ENCODE measurements at regions not wholly inside any gene's neighbourhood (a gene's known extent, or its start where the extent isn't known, plus 50 kb on each side); places are given as distances from the start of the nearest gene placed in this dataset.
A peak's percentile ranks its signal among the peaks of the same experiment; 100 is the strongest.

DNA sequence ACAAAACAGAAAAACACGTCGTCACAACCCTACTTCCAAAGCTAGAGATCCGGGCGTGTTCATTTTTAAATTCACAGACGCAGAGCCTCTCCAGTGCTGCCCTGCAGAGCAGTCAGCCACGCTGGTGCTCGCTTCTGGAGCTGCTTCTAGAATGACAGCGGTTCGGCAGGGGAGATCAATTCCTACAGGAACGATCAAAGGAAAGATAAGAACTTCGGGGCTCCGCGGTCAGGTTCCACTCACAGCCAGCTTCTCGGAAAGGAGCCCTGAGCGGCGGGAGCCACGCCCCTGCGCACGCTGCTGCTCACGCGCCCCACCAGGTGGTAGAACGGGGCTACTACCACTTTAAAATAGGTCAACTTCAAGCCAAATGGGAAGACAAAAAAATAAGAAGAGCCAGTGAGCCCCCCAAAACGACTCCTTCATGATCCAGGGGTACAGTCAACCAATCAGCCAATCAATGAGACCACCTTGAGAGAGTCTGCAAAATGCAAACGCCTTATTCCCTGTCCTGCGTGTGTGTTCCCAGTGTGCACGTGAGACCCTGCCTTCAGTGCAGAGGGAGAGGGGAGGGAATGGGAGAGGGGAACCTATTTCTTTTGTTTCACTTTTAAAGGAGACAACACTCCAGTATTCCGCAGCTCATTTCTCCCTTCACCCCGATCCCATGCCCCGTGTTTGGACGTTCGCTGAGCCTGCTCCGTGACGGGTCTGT is 209.7 kb downstream of the RBFOX3 start:
- peak overlapping the region; percentile 76 for H3K4me2 ChIP-seq (ENCODE audit: low read length)
- BruUV-seq (replicated peaks) = no TSS peak
- ATAC-seq = peak; percentile 93
- H3K27ac ChIP-seq (ENCODE audit: low read depth, low read length) = no peak overlapping the region
- TF ChIP-seq RAD21 (IDR thresholded peaks at IDR 0.05; ENCODE audit: low read depth) (peak; percentile 60), ELF1 (IDR thresholded peaks at IDR 0.05; ENCODE audit: borderline replicate concordance, low read depth) (no peak), TCF7L2 (IDR thresholded peaks at IDR 0.05; ENCODE audit: borderline replicate concordance, extremely low read depth, insufficient read depth, insufficient read length) (peak; percentile 49)
- TF ChIP-seq, protein P1, sequence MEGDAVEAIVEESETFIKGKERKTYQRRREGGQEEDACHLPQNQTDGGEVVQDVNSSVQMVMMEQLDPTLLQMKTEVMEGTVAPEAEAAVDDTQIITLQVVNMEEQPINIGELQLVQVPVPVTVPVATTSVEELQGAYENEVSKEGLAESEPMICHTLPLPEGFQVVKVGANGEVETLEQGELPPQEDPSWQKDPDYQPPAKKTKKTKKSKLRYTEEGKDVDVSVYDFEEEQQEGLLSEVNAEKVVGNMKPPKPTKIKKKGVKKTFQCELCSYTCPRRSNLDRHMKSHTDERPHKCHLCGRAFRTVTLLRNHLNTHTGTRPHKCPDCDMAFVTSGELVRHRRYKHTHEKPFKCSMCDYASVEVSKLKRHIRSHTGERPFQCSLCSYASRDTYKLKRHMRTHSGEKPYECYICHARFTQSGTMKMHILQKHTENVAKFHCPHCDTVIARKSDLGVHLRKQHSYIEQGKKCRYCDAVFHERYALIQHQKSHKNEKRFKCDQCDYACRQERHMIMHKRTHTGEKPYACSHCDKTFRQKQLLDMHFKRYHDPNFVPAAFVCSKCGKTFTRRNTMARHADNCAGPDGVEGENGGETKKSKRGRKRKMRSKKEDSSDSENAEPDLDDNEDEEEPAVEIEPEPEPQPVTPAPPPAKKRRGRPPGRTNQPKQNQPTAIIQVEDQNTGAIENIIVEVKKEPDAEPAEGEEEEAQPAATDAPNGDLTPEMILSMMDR (IDR thresholded peaks at IDR 0.05 in 2 of 3, conservative IDR thresholded peaks at IDR 0.05 in 1 of 3; ENCODE audit: borderline replicate concordance in 1 of 3, insufficient read depth in 1 of 3, low read depth in 2 of 3, low read length in 2 of 3) = peak; percentile 75 to 97 (median 97)
- peak overlapping the region; percentile 38 to 43 for H3K4me3 ChIP-seq (replicated peaks in 1 of 2; ENCODE audit: low read depth in 1 of 2, low read length in 2 of 2)
- POLR2A ChIA-PET = no interaction called here
- no peaks in the 10 kb centered on the region for H3K9me2 ChIP-seq (ENCODE audit: insufficient read depth)
- CTCF ChIA-PET = interaction anchor here (0.6 to 8.5 kb wide), 23 partner anchors 9 to 1218 kb away, joined by 3 to 98 read pairs (median 4); partner anchors contain the start of gene ENGASE
- H3K9ac ChIP-seq (ENCODE audit: low read length) = no peak overlapping the region
- no peaks in the 10 kb centered on the region for H3K79me2 ChIP-seq (ENCODE audit: insufficient read depth, low read length)
- DNase-seq (ENCODE audit: low read depth, low spot score) = peak; percentile 44
- intact Hi-C loops (cut with micrococcal nuclease) = loop anchor here (2.0 to 10.0 kb wide), 2 partner anchors 214 to 308 kb away; partner anchors contain the start of gene RBFOX3
- peaks cover 4 to 10% of the 10 kb centered on the region in 2 experiments; a peak in 2 of 4 replicates for H3K4me1 ChIP-seq (ENCODE audit: control insufficient read depth in 1 of 2, insufficient read depth in 2 of 2, low read length in 2 of 2)
- H4K20me1 ChIP-seq (ENCODE audit: insufficient read depth) = no peaks in the 10 kb centered on the region
- peaks cover 23% of the 10 kb centered on the region for H3K27me3 ChIP-seq (ENCODE audit: insufficient read depth, low read length)
- RAD21 ChIA-PET (ENCODE audit: low non-redundant PET in 1 of 2, low total read pairs in 2 of 2, uncharacterized antibody in 2 of 2, unreplicated experiment in 2 of 2) = interaction anchor here (0.7 to 0.9 kb wide), 7 partner anchors 16 to 344 kb away, joined by 3 to 5 read pairs (median 4); no protein-coding TSS in a partner anchor
- no peaks in the 10 kb centered on the region for H3K36me3 ChIP-seq (ENCODE audit: control insufficient read depth in 1 of 2, insufficient read depth in 2 of 2, low read length in 2 of 2)
- no peaks in the 10 kb centered on the region for H3K9me3 ChIP-seq (ENCODE audit: control insufficient read depth in 1 of 2, insufficient read depth in 1 of 2, low read depth in 1 of 2, low read length in 2 of 2)
- H2AFZ ChIP-seq (ENCODE audit: low read depth, low read length, poor library complexity, severe bottlenecking) = peak overlapping the region; percentile 84
